Nephron progenitor cell (in vitro differentiated cells): ENCODE measurements at regions not wholly inside any gene's neighbourhood (a gene's known extent, or its start where the extent isn't known, plus 50 kb on each side); places are given as distances from the start of the nearest gene placed in this dataset.
A peak's percentile ranks its signal among the peaks of the same experiment; 100 is the strongest.

Experiments
- DNase-seq: peaks from one replicate; pipeline ENCODE4 v3.0.0; 2021
- H3K27ac Mint-ChIP-seq: 2 replicates; pipeline ENCODE4 v1.8.0; 2021; ENCODE audit warnings: mild to moderate bottlenecking, moderate library complexity, mixed read lengths
- H3K27me3 Mint-ChIP-seq: 2 replicates; pipeline ENCODE4 v1.8.0; 2021; ENCODE audit warnings: mild to moderate bottlenecking, low read depth, mixed read lengths; ENCODE audit not compliant: poor library complexity
- H3K36me3 Mint-ChIP-seq: 2 replicates; pipeline ENCODE4 v1.8.0; 2021; ENCODE audit warnings: low read depth, mixed read lengths
- H3K4me1 Mint-ChIP-seq: 2 replicates; pipeline ENCODE4 v1.8.0; 2021; ENCODE audit warnings: mixed read lengths
- H3K4me3 Mint-ChIP-seq: 2 replicates; pipeline ENCODE4 v1.8.0; 2021; ENCODE audit warnings: mild to moderate bottlenecking, moderate library complexity, mixed read lengths
- H3K9me3 Mint-ChIP-seq: 2 replicates; pipeline ENCODE4 v1.8.0; 2021; ENCODE audit warnings: mild to moderate bottlenecking, moderate library complexity, mixed read lengths
- TF ChIP-seq, protein P1 (sequence below): fragments of 200-600 bp; sonication (generic); IDR thresholded peaks from 2 replicates; pipeline ENCODE4 v1.5.0; 2021; ENCODE audit warnings: antibody characterized with exemption

DNA sequence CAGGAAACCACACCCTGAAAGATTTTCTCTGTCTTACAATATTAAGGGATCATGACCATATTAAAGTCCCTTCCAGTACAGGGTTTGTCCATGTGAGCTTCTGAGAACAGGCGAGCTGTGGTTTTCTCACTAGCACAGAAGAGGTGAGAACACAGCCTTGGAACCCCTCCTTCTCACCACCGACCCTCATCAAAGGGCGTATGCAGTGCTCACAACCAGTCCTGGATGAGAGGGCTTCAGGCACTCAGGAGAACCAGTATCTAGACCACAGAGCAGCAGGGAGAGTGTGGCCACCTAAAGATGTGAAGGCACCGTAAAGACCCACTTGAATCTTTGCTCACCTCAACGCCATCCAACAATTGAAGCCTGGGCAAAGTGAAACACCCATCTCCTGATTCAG is 397.0 kb downstream of the ETS1 start:
- Mint-ChIP-seq H3K36me3 (peaks cover 11% of the 10 kb centered on the region), H3K27ac (peak overlapping the region; percentile 17), H3K4me3 (no peak overlapping the region), H3K27me3 (peaks cover 18% of the 10 kb centered on the region), H3K9me3 (peaks cover 18% of the 10 kb centered on the region), H3K4me1 (peaks cover 35% of the 10 kb centered on the region)
- no peak for DNase-seq
- TF ChIP-seq, protein P1, sequence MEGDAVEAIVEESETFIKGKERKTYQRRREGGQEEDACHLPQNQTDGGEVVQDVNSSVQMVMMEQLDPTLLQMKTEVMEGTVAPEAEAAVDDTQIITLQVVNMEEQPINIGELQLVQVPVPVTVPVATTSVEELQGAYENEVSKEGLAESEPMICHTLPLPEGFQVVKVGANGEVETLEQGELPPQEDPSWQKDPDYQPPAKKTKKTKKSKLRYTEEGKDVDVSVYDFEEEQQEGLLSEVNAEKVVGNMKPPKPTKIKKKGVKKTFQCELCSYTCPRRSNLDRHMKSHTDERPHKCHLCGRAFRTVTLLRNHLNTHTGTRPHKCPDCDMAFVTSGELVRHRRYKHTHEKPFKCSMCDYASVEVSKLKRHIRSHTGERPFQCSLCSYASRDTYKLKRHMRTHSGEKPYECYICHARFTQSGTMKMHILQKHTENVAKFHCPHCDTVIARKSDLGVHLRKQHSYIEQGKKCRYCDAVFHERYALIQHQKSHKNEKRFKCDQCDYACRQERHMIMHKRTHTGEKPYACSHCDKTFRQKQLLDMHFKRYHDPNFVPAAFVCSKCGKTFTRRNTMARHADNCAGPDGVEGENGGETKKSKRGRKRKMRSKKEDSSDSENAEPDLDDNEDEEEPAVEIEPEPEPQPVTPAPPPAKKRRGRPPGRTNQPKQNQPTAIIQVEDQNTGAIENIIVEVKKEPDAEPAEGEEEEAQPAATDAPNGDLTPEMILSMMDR = no peak

DNA sequence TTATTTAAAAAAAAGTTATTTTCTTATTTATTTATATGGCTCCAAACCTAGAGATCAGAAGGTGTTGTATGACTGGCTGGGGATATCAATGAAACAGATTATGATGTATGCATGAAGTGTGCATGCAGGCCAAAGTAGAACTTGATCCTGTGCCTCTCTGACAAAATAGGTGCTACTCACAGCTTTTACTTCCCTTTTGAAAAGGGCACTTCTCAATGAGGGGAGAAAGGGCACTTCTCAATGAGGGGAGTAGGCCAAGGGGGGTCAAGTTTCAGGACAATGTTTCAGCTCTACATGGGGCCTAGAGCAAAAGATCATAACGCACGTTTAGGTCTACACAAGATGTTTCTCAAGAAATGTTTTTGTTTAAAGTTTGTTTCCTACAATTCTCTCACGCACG is 397.5 kb downstream of the ETS1 start:
- H3K27ac Mint-ChIP-seq = peak overlapping the region; percentile 78
- TF ChIP-seq, protein P1 = no peak
- H3K36me3 Mint-ChIP-seq = peaks cover 15% of the 10 kb centered on the region
- H3K9me3 Mint-ChIP-seq = peaks cover 23% of the 10 kb centered on the region
- no peak overlapping the region for H3K4me3 Mint-ChIP-seq
- peaks cover 30% of the 10 kb centered on the region for H3K4me1 Mint-ChIP-seq
- no peak for DNase-seq
- peaks cover 18% of the 10 kb centered on the region for H3K27me3 Mint-ChIP-seq

DNA sequence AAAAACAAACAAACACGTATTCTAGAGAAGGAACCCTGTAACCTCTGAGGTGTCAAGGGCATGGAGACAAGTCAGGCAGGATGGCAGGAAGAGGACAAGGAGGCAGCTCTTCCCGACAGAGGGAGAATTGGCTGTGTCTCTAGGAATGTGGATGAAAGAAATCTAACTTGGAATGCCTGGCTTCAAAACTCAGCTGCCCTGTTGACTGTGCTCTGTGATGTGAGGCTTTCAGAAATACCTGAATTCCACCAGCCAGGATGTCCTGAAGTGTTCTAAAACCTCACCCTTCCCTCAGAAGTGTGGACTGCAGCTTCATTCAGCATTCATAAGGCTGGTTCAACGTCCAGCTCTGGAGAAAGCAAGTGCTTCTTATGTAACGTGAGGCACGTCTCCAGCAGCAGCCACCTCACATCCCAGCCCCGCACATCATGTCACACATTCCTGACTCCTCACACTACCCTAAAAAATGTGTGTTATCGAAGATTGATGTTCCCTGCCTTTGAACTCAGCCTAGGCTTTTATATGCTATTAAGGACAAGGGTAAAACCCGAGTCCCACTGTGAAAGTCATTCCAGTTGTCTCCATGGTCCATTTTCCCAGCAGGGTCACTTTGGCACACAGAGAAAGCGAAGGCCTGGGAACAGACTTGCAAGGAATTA is 398.9 kb downstream of the ETS1 start:
- Mint-ChIP-seq H3K36me3 (peaks cover 20% of the 10 kb centered on the region), H3K4me1 (peaks cover 28% of the 10 kb centered on the region), H3K27ac (peak overlapping the region; percentile 73), H3K27me3 (peaks cover 14% of the 10 kb centered on the region), H3K9me3 (peaks cover 31% of the 10 kb centered on the region), H3K4me3 (no peak overlapping the region)
- TF ChIP-seq, protein P1 = no peak
- no peak for DNase-seq

DNA sequence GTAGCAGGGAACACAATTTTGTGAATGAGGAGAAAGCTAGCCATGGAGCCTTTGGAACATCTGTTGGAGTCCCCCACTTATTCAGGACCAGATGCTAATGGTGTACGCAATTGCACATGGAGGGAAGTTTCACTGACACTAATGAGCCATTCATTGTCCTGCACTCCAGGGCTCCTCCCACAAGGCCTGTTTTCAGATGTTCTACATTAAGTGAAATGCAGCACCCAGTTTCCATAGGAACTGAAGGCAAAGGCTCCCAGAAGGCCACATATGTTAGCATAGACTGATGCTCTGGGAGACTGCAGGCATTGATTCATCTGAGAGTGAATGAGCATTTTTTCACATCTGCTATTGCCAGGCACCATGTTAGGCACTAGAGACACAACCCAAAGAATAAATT is 399.5 kb downstream of the ETS1 start:
- Mint-ChIP-seq H3K4me3 (no peak overlapping the region), H3K36me3 (peaks cover 20% of the 10 kb centered on the region), H3K4me1 (peaks cover 28% of the 10 kb centered on the region), H3K27ac (peak overlapping the region; percentile 73), H3K9me3 (peaks cover 31% of the 10 kb centered on the region), H3K27me3 (peaks cover 10% of the 10 kb centered on the region)
- no peak for DNase-seq
- TF ChIP-seq, protein P1 = no peak

DNA sequence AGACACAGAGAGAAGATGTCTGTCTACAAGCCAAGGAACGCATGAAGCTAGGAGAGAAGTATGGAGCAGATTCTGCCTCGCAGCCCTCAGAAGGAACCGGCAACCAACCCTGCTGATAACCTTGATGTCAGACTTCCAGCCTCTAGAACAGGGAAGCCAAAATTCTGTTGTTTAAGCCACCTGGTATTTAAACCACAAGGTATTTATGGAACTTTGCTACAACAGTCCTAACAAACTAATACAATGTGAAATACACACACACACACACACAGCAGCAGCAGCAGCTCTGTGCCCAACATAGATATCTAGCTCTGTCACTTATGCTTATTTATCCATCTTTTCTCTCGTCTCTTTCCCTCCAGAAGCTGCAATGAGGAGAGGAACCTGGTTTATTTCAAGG is 400.0 kb downstream of the ETS1 start:
- TF ChIP-seq, protein P1 = no peak
- Mint-ChIP-seq H3K27ac (peak overlapping the region; percentile 30), H3K4me3 (no peak overlapping the region), H3K27me3 (peaks cover 8% of the 10 kb centered on the region), H3K4me1 (peaks cover 28% of the 10 kb centered on the region), H3K9me3 (peaks cover 31% of the 10 kb centered on the region), H3K36me3 (peaks cover 20% of the 10 kb centered on the region)
- DNase-seq = no peak

DNA sequence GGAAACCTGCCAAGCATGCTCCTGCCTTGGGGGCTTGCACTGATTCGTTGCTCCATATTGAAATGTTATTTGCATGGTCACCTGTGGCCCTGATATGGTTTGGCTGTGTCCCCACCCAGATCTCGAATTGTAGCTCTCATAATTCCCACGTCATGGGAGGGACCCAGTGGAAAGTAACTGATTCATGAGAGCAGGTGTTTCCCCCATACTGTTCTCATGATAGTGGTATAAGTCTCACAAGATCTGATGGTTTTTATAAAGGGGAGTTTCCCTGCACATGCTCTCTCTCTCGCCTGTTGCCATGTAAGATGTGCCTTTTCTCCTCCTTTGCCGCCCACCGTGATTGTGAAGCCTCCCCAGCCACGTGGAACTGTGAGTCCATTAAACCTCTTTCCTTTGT is 402.4 kb downstream of the ETS1 start:
- Mint-ChIP-seq H3K4me3 (no peak overlapping the region), H3K27me3 (peaks cover 8% of the 10 kb centered on the region), H3K27ac (no peak overlapping the region), H3K36me3 (peaks cover 20% of the 10 kb centered on the region), H3K4me1 (peaks cover 37% of the 10 kb centered on the region), H3K9me3 (peaks cover 31% of the 10 kb centered on the region)
- no peak for DNase-seq
- TF ChIP-seq, protein P1 = no peak
